HEK293T (cell line): ENCODE measurements at regions not wholly inside any gene's neighbourhood (a gene's known extent, or its start where the extent isn't known, plus 50 kb on each side); places are given as distances from the start of the nearest gene placed in this dataset.

Source experiments
- ARNT ChIP-seq: fragments of 450-650 bp; IDR thresholded peaks from 2 replicates; pipeline ENCODE4 v1.6.1; 2017; ENCODE audit warnings: mild to moderate bottlenecking
- FOXA1 ChIP-seq: fragments of 450-650 bp; IDR thresholded peaks from 2 replicates; pipeline ENCODE4 v1.6.1; 2016; ENCODE audit warnings: mild to moderate bottlenecking
- FOXK2 ChIP-seq: fragments of 450-650 bp; IDR thresholded peaks from 2 replicates; pipeline ENCODE4 v1.6.1; 2016; ENCODE audit warnings: mild to moderate bottlenecking
- LEF1 ChIP-seq: fragments of 450-650 bp; IDR thresholded peaks from 2 replicates; pipeline ENCODE4 v1.6.1; 2017; ENCODE audit warnings: mild to moderate bottlenecking, borderline replicate concordance
- SP1 ChIP-seq: fragments of 450-650 bp; IDR thresholded peaks from 2 replicates; pipeline ENCODE4 v1.6.1; 2017
- SUZ12 ChIP-seq: fragments of 450-650 bp; IDR thresholded peaks from 2 replicates; pipeline ENCODE4 v1.6.1; 2016; ENCODE audit warnings: mild to moderate bottlenecking
- ZNF384 ChIP-seq: fragments of 450-650 bp; IDR thresholded peaks from 2 replicates; pipeline ENCODE4 v1.6.1; 2016
- TF ChIP-seq, protein P1 (sequence below): fragments of 450-650 bp; IDR thresholded peaks from 2 replicates; pipeline ENCODE4 v1.6.1; 2016

DNA sequence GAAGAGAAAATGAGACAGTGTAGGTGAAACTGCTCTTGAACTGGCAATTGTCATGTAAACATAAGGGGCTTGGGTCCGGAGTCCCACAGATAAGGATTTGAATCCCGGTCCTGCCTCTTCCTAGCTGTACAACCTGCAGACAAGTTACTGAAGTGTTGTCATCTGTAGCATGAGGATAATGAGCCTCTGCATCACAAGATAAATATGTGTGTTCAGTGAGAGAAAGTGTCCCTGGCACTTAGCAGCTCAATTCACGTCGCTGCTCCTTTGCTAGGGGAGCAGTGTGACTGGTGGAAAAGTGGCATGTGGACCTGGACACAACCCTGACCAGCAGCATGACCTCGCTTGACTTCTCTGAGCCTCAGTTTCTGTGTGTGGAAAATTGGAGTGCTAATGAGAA is 73.7 kb upstream of the NECTIN1 start:
- no peak for TF ChIP-seq FOXA1
- no peak for TF ChIP-seq SUZ12
- no peak for TF ChIP-seq FOXK2
- no peak for TF ChIP-seq ZNF384
- no peak for TF ChIP-seq ARNT
- TF ChIP-seq, protein P1, sequence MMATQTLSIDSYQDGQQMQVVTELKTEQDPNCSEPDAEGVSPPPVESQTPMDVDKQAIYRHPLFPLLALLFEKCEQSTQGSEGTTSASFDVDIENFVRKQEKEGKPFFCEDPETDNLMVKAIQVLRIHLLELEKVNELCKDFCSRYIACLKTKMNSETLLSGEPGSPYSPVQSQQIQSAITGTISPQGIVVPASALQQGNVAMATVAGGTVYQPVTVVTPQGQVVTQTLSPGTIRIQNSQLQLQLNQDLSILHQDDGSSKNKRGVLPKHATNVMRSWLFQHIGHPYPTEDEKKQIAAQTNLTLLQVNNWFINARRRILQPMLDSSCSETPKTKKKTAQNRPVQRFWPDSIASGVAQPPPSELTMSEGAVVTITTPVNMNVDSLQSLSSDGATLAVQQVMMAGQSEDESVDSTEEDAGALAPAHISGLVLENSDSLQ = no peak
- TF ChIP-seq SP1 = no peak
- no peak for TF ChIP-seq LEF1
